Activated CD4-positive, CD25-positive, alpha-beta regulatory T cell treated with anti-CD3 and anti-CD28 coated beads, Interleukin-2, amount 50 U/mL, for 24 hours (primary cell): ENCODE measurements at regions not wholly inside any gene's neighbourhood (a gene's known extent, or its start where the extent isn't known, plus 50 kb on each side); places are given as distances from the start of the nearest gene placed in this dataset.
"Not testable (repeated sequence)": the region's sequence is repeated elsewhere in the genome, so short reads cannot be mapped to it uniquely, and the experiment has no call there.

ENCODE experiments used
- ATAC-seq, 2 donors: fragments of 150-1000 bp; cut with Tn5 transposase; one replicate each; pipeline ENCODE4 v1.10.0; 2021; ENCODE audit warnings: mild to moderate bottlenecking in 1 of 2, moderate library complexity in 1 of 2

GRCh38 chr5:14929293-14930065 lies 57.9 kb upstream of the ANKH start:
- no peak for ATAC-seq

- no peak for ATAC-seq
Observed at GRCh38 chr5:14928661-14929060, 57.1 kb upstream of the ANKH start.

- ATAC-seq: no peak
Observed at GRCh38 chr5:14925326-14925725, 53.7 kb upstream of the ANKH start.

GRCh38 chr5:14922952-14923351 lies 51.4 kb upstream of the ANKH start:
- ATAC-seq: not testable (repeated sequence)

- no peak for ATAC-seq
Observed at GRCh38 chr5:14922456-14922855, 50.9 kb upstream of the ANKH start.
